ENCODE measurements at regions not wholly inside any gene's neighbourhood (a gene's known extent, or its start where the extent isn't known, plus 50 kb on each side); places are given as distances from the start of the nearest gene placed in this dataset.

DNA sequence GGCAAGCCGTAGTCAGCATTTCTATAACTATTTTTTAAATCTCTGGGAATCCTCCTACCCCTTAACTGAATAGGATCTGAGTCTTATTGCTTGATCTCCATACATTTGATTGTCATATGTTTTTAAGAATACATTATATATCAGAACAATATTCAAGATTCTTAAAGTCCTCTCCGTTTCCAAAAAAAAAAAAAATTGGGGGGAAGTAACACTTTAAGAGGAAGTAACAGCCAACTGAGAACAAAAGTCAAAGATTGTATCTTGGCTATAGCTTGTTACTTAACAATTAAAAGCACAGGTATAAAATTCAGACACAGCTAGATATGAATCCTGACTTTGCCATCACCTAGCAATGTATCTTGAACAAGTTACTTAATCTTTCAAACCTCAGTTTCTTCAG, 169.9 kb upstream of the ADO start:
- DNase-seq: no peak

DNA sequence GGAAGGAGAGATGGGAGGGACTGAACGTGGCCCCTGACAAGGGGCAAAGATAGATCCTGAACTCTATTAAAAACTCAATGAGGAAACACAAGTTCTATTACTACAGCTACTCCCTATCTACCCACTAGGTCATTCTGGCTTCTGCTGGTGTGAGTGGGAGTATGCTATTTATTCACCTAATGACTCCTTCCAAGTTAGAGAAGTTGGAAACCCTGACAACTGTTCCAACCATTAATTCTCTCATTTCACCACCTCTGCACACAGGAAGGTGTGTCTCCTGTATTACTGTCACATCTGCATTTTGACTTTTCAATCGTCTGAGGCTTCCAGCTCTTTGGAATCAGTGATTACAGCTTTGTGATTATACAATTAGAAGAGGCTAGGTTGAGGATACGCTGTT, 169.4 kb upstream of the ADO start:
- DNase-seq: no peak

DNA sequence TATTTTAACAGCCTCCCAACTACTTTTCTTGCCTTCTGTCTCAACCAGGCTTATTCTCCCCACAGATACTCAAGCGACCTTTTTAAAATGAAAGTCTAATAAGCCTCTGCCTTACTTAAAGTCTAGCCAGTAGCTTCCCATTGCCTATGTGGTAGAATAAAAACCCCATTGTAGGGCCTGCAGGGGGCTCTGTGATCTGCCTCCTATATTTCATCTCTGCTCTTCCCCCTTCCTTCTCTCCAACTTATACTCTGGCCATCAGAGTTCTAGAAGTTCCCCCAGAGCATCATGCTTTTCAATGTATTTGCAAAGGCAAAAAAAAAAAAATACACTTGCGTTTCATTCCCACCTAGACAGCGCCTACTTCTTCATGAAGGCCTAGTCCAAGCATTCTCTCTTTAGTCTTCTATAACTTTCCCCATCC, 167.7 kb upstream of the ADO start:
- DNase-seq: no peak

DNA sequence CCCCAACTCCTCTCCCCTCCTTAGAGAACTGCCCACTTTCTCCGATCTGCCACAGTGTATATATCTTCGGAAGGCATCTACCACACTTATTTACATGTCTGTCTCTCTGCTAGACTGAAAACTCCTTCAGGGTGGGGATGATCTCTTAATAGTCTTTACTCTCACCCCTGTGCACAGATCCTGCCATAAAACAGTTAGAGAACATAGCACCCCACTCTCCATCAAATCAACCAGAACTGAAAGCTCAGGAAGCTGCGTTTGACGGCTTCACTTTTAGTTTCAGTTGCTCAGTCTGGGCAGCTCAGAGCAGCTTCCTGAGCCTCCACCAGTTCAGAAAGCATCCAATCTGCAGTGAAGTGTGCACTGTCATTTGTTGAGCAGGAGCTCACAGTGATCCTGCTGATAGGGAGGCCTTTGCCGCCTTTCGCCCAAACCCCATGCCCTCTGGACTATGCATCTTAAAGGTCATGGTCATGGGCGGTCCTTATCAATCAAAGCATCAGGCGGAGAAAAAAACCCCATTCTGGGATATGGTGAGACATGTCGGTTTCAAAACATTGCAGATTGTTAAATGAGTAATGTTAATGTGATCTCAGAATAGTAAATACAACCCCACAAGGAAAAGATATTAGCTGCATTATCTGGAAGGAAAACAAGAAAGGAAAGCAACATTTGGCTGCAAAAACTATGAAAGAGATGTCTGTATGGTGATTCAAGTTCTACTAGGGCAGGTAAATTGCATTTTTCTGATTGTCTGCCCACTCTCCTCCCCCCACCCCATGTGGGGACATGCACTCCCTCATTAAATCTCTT, 167.1 kb upstream of the ADO start:
- no peak for DNase-seq

DNA sequence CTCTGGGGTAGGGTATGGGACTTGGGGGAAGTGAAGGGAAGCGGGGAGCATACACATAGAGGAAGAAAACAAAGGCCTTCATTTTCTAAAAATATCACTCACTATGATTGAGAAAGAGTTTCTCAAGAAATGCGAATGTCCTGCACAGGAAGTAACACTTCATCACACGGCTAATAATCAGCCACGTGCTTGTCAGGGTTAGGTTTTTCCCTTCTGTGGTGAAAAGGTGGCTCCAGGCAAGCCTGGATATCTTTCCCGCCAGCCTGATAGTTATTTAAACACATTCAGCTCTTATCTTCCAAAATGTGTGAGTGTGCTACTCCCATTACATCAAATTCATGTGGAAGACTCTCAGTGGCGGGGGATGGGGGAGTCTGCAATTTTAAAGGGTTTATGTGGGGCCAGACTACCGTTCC, 166.4 kb upstream of the ADO start:
- DNase-seq: no peak

DNA sequence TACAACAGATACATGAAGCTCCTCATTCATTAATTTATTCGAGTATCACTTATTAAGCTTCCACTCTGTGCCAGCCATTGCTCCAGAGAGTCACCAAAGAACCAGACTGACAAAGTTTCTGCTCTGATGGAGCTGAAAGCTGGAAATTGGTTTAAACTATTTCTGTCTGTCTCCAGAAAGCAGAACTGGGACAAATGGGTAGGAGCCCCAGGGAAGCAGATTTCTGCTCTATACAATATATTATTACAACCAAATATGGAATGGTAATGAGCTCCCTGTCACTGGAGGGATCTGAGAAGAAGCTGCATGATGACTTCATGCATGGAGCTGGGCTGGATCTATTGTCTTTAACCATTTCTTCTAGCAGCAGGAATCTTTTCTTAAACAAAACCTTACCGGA, 165.4 kb upstream of the ADO start:
- DNase-seq: no peak

DNA sequence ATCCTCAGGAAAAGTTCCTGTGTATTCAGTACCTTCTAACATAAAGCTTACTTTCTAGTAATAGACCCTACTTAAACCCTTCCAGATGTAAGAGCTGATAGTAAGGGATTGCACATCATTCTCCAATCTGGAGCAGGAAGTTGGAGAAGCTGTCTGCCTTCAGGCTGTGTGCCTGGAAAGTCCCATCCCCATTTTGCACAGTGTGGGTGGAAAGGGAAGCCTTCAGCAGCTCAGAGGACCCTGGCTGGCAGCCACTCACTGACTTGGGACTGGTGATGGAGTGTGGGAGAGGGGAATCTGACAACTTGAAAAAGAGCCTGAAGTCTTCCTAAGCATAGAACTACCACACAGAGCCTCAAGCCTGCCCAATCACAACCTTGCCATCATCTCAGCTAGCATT, 164.1 kb upstream of the ADO start:
- no peak for DNase-seq

DNA sequence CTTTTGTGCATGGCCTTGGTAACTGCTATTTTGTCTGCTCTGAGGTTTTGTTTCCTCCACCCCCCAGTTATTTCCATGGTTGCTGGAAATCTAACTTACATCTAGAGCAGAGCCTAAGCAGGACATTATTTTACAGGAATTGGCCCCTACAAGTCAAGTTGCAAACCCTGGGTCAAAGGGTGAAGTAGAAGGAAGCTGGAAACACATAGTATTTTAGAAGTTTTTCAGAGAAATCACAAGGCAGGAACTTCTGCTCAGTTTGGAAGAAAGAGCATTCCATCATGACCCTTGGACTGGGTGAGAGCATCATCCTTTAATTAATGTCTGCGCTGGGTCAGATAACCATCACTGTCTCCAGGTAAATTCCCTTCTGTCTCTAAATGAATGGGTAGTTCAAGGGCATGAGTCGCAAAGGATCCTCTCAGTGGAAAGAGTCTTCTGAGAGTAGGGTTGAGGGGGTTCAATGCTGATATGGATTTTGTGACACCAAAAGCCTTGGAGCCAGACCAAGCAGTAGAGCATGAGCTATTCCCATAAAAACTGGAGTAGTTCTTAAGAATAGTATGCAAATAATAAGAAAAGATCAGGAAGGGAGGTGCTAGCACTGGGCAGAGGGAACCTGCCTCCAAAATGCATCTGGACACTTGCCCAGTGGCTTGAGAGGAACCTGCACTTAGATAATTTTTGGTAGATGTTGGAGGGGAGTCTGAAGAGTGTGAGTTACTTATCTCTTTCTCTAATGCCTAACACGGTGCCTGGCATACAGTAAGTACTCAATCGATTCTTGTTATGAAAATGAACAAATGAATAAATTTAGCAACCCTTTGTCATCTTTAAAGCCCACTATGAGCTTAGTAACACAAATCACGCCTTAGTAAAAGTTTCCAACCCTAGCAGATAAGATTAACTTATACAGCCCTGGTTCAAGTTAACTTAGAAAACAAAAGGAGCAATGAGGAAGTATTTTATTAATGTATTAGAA, 160.6 kb upstream of the ADO start:
- DNase-seq: no peak

DNA sequence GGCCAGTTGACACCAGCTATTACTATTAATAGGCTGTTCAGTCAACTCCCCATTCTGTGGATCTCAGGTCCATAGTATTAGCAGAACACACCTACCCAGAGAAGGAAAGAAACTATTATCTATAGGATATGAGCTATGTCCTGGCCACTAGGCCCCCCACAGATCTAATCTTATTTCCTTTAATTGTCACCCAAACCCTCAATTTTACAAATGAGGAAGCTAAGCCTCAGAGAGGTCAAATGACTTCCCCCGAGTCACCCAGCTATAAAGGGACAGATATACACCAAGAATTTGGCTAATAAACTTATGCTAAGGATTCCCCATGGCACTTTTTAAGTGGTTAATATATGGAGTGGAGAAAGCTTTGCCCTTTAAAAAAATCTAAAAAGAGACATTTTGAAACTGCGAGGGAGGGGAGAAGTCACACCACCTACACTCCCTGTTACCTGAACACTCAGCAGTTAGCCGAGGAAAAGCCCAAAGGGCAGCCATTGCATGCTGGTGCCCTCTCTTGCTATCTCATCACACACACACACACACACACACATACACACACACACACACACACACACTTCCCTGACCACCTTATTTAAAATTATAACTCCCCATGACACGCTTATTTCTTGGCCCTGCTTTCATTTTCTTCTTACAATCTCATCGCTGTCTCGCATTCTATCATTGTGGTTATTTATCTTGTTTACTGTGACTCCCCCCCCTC, 157.0 kb upstream of the ADO start:
- DNase-seq: no peak

DNA sequence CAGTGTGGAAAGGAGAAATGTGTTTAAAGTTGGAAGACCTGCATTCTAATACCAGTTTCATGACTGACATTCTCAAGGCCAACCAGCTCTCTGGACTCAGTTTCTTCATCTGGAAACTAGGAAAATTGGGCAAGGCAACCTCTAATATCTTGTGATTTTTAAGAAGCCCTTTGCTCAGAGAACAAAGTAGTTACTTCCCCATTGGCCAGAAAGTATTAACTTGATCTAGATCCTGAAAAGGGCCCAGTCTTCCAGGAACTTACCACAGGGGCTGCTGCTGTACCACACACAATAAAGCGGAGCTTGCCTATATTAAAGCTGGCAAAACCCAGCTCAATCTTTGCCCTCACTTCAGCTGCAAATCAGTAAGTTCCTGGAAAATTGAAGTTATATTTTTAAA, 155.6 kb upstream of the ADO start:
- no peak for DNase-seq

DNA sequence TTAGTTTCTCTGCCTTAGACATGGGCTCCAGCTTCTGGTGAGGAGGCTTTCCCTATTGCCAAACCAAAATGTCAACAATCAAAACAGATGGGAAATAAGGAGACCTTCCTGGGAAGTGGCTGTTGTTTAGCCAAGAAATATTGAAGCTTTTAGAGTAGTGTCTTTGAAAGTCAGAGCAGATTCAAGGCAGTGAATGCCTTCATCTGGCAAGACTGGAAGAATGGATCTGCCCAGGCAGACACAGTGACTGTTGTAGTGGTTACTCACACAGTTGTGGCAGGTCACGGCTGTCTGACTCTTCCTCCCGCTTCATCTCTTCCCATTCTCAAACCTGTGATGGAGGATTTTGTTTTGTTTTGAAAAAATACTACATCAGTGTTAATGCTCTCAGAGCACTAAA, 154.1 kb upstream of the ADO start:
- no peak for DNase-seq

DNA sequence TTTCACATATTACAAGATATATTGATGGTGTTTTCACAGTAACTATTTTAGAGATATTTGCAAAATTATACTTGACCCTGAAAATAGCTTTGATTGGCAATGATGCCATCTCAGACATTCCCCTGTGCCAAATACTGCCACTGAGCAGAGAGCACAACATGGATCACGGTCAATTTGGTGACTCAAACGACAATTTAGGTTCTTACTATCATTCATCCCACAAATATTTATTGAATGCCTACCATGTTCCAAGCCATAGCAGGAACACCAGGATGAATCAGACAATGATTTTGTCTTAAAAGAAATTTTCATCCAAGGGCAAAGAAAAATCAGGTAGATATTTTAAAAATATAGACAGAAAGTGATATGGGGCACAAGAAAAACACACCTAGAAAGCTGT, 153.2 kb upstream of the ADO start:
- DNase-seq: no peak

DNA sequence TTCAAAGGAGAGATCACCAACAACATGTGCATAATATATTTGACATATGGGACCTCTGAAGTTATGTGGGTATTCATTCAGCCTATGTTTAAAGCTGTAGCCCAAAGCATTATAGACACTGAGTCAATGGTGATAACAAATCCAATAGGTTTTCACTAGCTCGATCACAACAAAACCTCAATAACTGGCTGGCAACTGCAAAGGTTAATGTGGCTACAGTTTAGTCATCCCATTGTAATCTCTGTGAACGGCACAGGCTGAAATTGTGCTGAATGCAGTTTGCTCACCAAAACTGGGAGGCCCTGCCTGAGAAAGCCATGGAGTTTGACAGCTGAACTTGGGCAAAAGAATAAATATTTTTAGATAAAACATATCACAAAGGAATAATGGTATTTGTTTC, 152.4 kb upstream of the ADO start:
- DNase-seq: no peak

DNA sequence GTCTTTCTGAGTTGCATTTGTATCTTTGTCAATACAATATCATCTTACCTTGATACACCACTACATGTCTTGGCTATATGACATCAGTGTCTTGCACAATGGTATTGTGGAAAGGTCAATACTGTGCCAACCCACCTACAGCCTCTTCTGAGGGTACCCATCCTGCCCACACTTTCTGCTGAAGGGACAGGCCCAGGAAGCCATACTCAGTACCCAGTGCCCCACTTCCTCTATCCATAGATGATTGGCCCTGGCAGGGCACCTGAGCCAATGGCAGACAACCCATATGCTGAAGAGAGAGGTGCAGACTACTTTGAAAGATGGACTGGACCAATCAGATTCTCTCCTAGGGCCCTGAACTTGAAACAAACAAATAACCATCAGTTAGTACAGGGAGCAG, 152.0 kb upstream of the ADO start:
- DNase-seq: no peak

DNA sequence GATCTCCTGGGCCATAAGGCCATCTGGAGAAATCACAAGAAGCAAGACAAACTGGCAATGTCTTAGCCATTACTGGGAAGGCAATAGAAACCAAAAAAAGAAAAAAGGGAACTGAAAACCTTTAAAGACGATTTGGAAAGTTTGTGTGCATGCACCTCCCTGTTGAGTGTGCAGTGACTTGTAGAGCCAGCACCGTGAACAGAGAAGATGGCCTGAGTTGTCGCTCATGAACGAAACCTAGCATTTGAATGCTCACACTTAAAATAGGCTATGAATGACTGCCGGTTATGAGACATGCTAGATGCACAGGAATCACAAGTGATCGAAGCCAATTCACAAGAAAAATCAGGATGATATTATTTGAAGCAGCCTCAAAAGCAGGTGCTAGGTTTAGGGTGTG, 151.3 kb upstream of the ADO start:
- no peak for DNase-seq

DNA sequence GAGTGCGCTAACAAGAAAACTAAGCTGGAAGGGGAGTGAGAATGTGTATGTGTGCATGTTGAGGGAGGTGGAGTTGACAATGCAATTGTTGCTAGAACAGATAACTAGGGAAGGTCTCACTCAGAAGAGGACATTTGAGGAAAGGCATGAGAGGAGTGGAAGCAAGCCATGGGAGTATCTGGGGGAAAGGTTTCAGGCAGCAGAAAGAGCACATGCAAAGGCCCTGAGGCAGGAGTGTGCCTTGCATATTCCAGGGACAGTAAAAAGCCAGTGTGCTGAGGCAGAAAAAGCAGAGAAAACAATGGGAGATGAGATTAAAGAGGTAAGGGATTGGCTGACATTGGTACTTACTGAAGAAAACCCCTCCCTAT, 149.6 kb upstream of the ADO start:
- no peak for DNase-seq

DNA sequence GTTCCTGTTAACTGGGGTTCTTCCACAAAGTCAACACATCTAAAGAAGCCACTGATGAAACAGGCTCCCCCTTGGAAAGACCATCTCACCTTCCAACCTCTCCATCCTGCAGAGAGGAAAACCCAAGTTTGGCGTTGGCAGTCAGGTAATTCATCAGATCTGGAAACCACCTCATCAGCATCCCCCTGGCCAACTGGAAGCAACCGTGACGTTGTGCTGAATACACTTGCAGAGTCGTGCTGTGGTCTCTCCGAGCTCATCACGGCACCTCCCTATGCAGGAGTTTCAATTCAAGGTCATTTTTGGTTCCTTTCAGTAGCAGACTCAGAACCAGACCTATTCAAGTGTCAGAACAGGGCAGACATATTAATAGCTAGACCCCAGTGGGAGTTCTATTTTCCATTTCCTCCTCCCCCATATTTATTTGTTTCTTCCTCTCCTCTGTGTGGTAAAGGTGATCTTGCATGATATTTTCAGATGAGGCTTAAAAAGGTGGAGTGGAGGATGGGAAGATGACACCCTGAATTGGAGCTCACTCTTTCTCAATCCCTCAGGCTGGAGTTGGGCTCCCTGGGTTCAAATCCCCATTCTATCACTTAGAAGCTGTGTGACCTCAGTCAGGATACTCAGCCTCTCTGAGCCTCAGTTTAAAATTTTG, 149.1 kb upstream of the ADO start:
- DNase-seq: no peak

DNA sequence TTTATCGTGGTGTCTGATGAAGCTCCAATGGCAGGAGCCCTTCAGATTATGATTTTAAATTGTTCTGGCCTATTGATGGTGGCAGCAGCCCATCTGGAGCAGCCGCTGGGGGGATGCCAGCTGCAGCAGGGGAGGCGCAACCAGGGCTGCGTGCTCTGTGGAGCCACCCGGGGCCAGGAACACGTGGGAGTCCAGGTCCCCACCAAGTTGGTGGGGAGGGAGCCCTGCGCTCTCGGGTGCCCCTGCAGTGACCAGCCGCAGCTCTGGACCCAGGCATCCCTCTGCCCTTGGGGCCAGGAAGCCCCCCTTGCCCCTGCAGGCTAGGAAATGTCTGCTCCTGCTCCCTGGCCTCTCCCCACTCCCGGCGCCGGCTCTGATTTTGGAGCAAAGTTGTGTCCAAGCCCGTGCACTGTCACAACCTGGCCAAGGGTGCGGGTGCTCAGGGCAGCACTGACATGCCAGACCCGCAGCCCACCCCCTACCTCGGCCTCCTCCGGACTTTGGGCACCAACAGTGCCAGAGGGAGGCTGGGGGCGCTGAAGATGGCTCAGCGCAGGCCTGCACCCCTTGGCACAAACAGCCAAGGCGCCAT, 147.2 kb upstream of the ADO start:
- no peak for DNase-seq

DNA sequence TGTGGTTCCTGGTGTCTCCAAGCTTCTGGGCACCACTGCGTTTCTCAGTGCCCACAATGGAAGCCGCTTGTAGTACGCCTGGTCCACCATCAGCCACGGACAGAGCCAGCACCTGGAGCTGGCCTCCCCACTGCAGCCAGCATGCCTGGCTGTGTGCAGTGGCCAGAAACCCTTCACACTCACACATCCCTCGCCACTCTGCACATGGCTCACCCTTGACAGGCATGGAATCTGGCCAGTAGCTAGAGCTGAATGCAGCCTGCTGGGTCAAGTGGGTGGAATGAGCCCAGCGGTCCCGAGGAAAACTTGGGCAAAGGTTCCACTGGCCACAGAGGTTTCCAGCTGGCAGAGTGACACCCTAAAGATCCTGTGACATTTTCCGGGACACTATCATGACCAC, 146.0 kb upstream of the ADO start:
- DNase-seq: no peak

DNA sequence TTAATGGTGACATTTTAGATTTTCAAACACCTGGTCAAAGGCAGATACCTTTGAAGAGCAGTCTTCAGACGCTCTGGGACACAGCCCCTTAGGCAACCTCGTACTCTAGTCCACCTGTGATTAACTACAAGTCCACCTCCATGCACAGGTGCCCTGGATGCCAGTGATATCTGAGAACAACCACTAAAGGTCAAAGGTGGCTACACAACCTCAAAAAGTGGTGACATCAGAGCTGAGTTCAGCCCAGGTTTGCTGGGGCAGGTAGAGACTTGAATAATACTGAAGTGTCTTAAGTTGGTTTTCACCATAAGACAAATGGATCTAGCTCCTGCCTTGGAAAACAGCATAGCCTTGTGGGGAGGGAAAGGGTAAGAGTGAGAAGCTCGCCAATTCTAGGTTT, 143.4 kb upstream of the ADO start:
- DNase-seq: no peak

DNA sequence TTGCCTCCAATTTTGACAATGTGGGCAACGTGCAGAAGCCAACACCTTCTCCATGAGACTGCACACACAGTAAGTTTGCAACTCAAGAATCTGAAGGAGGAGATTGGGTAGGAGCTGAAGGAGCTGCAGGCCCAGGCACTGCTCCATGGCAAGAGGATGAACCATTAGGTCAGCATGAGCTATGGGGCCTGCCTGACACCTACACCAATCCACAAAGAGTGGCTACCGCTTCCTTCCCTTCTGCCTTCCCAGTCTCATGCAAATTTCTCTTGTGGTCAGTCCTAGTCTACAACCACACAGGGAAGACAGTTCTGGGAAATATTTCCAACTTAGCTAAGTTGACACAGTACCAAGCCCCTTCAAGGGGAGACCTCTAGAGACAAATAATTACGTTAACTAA, 142.0 kb upstream of the ADO start:
- no peak for DNase-seq

DNA sequence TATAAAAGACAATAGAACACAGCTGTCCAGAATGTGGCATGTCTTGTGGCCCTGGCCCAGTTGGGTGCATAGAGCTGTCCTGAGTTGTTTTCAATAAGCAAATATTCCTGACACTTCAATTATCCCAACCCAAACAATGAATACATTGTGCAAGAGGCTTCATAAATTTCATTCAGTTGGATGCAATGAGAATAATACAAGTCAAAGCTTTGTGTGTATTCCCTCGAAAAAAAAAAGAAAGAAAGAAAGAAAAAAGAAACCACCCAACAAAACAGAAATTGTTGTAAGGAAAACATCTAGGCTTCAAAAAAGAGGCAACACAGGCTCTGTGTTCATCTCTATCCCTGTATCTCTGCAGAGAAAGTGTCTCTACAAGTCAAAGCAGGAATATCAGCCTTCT, 138.7 kb upstream of the ADO start:
- DNase-seq: no peak

DNA sequence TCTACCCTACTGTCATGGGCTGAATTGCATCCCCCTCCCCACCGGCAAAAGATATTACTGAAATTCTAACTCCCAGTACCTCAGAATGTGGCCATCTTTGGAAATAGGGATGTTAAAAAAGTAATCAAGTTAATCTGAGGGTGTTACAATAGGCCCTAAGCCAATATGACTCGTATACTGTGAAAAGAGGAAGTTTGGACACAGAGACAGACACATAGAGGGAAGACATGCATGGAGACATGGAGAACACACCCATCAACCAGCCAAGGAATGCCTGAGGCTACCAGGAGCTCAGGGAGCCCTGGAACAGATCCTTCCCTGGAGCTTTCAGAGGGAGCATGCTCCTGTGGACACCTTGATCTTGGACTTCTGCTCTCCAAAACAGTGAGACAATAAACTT, 138.2 kb upstream of the ADO start:
- no peak for DNase-seq

All from DMS 273 treated with DMSO at 0.1 percent for 48 hours (cell line).